ENCODE measurements at regions not wholly inside any gene's neighbourhood (a gene's known extent, or its start where the extent isn't known, plus 50 kb on each side); places are given as distances from the start of the nearest gene placed in this dataset.
A peak's percentile ranks its signal among the peaks of the same experiment; 100 is the strongest.

GRCh38 chr18:79615586-79615985 lies 64.0 kb upstream of the CTDP1 start:
- no peak overlapping the region for H3K9ac ChIP-seq (ENCODE audit: insufficient read depth, low read length, poor library complexity, severe bottlenecking)
- no peak for TF ChIP-seq CTCF (IDR thresholded peaks at IDR 0.05)
- H3K4me3 ChIP-seq (replicated peaks in 1 of 3; ENCODE audit: low read depth in 2 of 3, low read length in 3 of 3) = no peak overlapping the region
- no peak overlapping the region for H3K27ac ChIP-seq (ENCODE audit: low read depth in 1 of 2, low read length in 2 of 2)
- WGBS (ENCODE audit: insufficient coverage) = 92% methylated on average over 2 of the region's 7 CpGs
- no peaks in the 10 kb centered on the region for H4K20me1 ChIP-seq (ENCODE audit: insufficient read depth, low read length)
- Mint-ChIP-seq H3K27ac (no peak overlapping the region), H3K4me3 (no peak overlapping the region), H3K27me3 (ENCODE audit: low read depth in 3 of 3) (peaks cover 9 to 23% (median 19%) of the 10 kb centered on the region in 3 donors), H3K9me3 (peaks cover 0 to 13% (median 5%) of the 10 kb centered on the region in 7 donors), H3K36me3 (no peaks in the 10 kb centered on the region), H3K4me1 (no peaks in the 10 kb centered on the region)
- peaks cover 0 to 21% of the 10 kb centered on the region in 2 donors for H3K27me3 ChIP-seq (ENCODE audit: control insufficient read depth in 2 of 2, insufficient read depth in 2 of 2, low read length in 2 of 2)
- H2AFZ ChIP-seq (ENCODE audit: insufficient read depth, low read depth, low read length, poor library complexity, severe bottlenecking) = no peak overlapping the region
- H3K9me3 ChIP-seq (replicated peaks in 1 of 2; ENCODE audit: control insufficient read depth in 1 of 2, insufficient read depth in 1 of 2, low read length in 2 of 2) = peaks cover 7 to 13% of the 10 kb centered on the region in 2 donors
- DNase-seq = no peak
- no peak overlapping the region for H3K4me2 ChIP-seq (replicated peaks; ENCODE audit: extremely low read depth, low read length, poor library complexity, severe bottlenecking)
- no peaks in the 10 kb centered on the region for H3K79me2 ChIP-seq (ENCODE audit: insufficient read depth, low read length)
- intact Hi-C loops (cut with micrococcal nuclease) = no loop called here
- no peaks in the 10 kb centered on the region for H3K36me3 ChIP-seq (replicated peaks in 1 of 2; ENCODE audit: control insufficient read depth in 1 of 2, insufficient read depth in 2 of 2, low read length in 2 of 2)
- peaks cover 0 to 2% of the 10 kb centered on the region in 2 donors for H3K4me1 ChIP-seq (ENCODE audit: control insufficient read depth in 1 of 2, insufficient read depth in 2 of 2, low read length in 2 of 2)

- H3K27me3 ChIP-seq (ENCODE audit: control insufficient read depth in 2 of 2, insufficient read depth in 2 of 2, low read length in 2 of 2) = peaks cover 0 to 21% of the 10 kb centered on the region in 2 donors
- Mint-ChIP-seq H3K4me3 (peak overlapping the region in 1 of 2 donors; percentile 21), H3K27me3 (ENCODE audit: low read depth in 3 of 3) (peaks cover 9 to 23% (median 22%) of the 10 kb centered on the region in 3 donors), H3K27ac (no peak overlapping the region), H3K36me3 (no peaks in the 10 kb centered on the region), H3K4me1 (no peaks in the 10 kb centered on the region), H3K9me3 (peaks cover 0 to 16% (median 5%) of the 10 kb centered on the region in 7 donors)
- intact Hi-C loops (cut with micrococcal nuclease) = no loop called here
- TF ChIP-seq CTCF (IDR thresholded peaks at IDR 0.05) = no peak
- no peaks in the 10 kb centered on the region for H4K20me1 ChIP-seq (ENCODE audit: insufficient read depth, low read length)
- no peak overlapping the region for H3K4me3 ChIP-seq (replicated peaks in 1 of 3; ENCODE audit: low read depth in 2 of 3, low read length in 3 of 3)
- no peak overlapping the region for H3K4me2 ChIP-seq (replicated peaks; ENCODE audit: extremely low read depth, low read length, poor library complexity, severe bottlenecking)
- peaks cover 7 to 13% of the 10 kb centered on the region in 2 donors for H3K9me3 ChIP-seq (replicated peaks in 1 of 2; ENCODE audit: control insufficient read depth in 1 of 2, insufficient read depth in 1 of 2, low read length in 2 of 2)
- H3K9ac ChIP-seq (ENCODE audit: insufficient read depth, low read length, poor library complexity, severe bottlenecking) = no peak overlapping the region
- H2AFZ ChIP-seq (ENCODE audit: insufficient read depth, low read depth, low read length, poor library complexity, severe bottlenecking) = no peak overlapping the region
- H3K4me1 ChIP-seq (ENCODE audit: control insufficient read depth in 1 of 2, insufficient read depth in 2 of 2, low read length in 2 of 2) = peaks cover 0 to 2% of the 10 kb centered on the region in 2 donors
- WGBS (ENCODE audit: insufficient coverage) = 49% methylated on average over 42 of the region's 89 CpGs
- no peak overlapping the region for H3K27ac ChIP-seq (ENCODE audit: low read depth in 1 of 2, low read length in 2 of 2)
- no peaks in the 10 kb centered on the region for H3K36me3 ChIP-seq (replicated peaks in 1 of 2; ENCODE audit: control insufficient read depth in 1 of 2, insufficient read depth in 2 of 2, low read length in 2 of 2)
- no peaks in the 10 kb centered on the region for H3K79me2 ChIP-seq (ENCODE audit: insufficient read depth, low read length)
- no peak for DNase-seq
These were observed 62.7 kb upstream of the CTDP1 start for GRCh38 chr18:79616651-79617510.

All from CD14-positive monocyte (primary cell).